ENCODE measurements at regions not wholly inside any gene's neighbourhood (a gene's known extent, or its start where the extent isn't known, plus 50 kb on each side); places are given as distances from the start of the nearest gene placed in this dataset.

- CTCF ChIA-PET = interaction anchor here (1.1 to 1.6 kb wide), 2 partner anchors 8 to 12 kb away, joined by 3 to 5 read pairs; no protein-coding TSS in a partner anchor
- POLR2A ChIA-PET = interaction anchor here (0.5 to 1.9 kb wide), 2 partner anchors 9 to 295 kb away, joined by 3 to 4 read pairs; no protein-coding TSS in a partner anchor
- DNase-seq (ENCODE audit: low read depth, low spot score) = no peak
Measured at GRCh38 chr2:40043641-40044040, 264.6 kb upstream of the THUMPD2 start.

GRCh38 chr2:40043191-40043590, 264.1 kb upstream of the THUMPD2 start:
- CTCF ChIA-PET = interaction anchor here (1.1 to 1.6 kb wide), 3 partner anchors 9 to 12 kb away, joined by 3 to 5 read pairs (median 3); no protein-coding TSS in a partner anchor
- no peak overlapping the region for H3K4me3 ChIP-seq (ENCODE audit: low read depth, low read length)
- TF ChIP-seq, protein P1, sequence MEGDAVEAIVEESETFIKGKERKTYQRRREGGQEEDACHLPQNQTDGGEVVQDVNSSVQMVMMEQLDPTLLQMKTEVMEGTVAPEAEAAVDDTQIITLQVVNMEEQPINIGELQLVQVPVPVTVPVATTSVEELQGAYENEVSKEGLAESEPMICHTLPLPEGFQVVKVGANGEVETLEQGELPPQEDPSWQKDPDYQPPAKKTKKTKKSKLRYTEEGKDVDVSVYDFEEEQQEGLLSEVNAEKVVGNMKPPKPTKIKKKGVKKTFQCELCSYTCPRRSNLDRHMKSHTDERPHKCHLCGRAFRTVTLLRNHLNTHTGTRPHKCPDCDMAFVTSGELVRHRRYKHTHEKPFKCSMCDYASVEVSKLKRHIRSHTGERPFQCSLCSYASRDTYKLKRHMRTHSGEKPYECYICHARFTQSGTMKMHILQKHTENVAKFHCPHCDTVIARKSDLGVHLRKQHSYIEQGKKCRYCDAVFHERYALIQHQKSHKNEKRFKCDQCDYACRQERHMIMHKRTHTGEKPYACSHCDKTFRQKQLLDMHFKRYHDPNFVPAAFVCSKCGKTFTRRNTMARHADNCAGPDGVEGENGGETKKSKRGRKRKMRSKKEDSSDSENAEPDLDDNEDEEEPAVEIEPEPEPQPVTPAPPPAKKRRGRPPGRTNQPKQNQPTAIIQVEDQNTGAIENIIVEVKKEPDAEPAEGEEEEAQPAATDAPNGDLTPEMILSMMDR (IDR thresholded peaks at IDR 0.05; ENCODE audit: insufficient read depth, low read length, missing control alignments) = no peak
- no peak for DNase-seq (ENCODE audit: low read depth, low spot score)
- POLR2A ChIA-PET = interaction anchor here (0.5 to 1.9 kb wide), 2 partner anchors 9 to 295 kb away, joined by 3 to 4 read pairs; no protein-coding TSS in a partner anchor

More at GRCh38 chr2:40043641-40044040, 264.6 kb upstream of the THUMPD2 start:
- H3K4me3 ChIP-seq (ENCODE audit: low read depth, low read length) = no peak overlapping the region
- TF ChIP-seq, protein P1 (IDR thresholded peaks at IDR 0.05; ENCODE audit: insufficient read depth, low read length, missing control alignments) = no peak

DNA sequence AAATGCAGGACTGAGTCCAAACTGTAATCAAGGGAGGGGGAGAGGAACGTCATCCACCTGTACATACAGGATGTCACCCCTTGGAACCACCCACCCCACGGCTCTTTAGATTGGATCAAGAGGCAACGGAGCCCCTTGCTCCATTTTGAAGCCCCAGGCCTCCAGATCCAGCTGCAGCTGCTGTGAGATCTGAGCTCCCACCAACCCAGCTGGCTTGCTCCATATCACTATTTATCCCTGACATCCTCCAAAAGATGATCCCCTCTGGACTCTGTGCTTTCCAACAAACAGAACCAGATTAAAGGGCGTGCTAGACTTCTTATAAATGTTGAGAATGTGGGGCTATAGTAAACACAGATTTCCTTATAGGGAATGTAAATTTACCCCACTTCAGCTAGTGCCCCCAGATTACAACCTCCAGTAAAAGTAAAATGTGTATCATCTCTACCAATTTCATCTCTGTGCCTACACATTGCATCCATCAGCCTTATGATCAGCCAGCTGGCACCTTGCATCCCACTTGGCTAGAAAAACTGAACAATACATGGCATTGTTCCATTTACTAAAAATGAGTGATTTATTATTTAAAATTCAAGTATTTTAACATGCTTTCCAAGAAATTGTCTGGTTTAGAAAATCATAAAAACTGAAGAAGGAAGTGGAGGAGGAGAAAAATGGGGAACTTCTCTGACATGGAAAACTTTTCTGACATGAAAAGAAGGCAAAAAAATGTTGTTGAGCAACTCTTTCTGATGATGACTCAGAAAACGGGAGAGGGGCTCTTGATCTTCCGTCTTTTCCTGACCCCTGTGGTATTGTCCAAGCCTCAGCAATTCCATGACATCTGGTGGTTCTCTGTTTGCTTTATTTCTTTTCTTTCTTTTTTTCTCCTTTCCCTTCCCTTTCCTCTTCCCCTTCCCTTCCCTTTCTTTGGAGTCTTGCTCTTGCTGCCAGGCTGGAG, 262.6 kb upstream of the THUMPD2 start:
- DNase-seq (ENCODE audit: low read depth, low spot score) = no peak
- no peak overlapping the region for H3K4me3 ChIP-seq (ENCODE audit: low read depth, low read length)
- ChIA-PET CTCF (interaction anchor here (1.5 kb wide), 1 partner anchor 8 kb away, joined by 3 read pairs; no protein-coding TSS in a partner anchor), POLR2A (interaction anchor here (1.9 kb wide), 1 partner anchor 7 kb away, joined by 4 read pairs; no protein-coding TSS in a partner anchor)
- TF ChIP-seq, protein P1 (IDR thresholded peaks at IDR 0.05; ENCODE audit: insufficient read depth, low read length, missing control alignments) = no peak

GRCh38 chr2:40039549-40039948, 260.5 kb upstream of the THUMPD2 start:
- TF ChIP-seq, protein P1 (IDR thresholded peaks at IDR 0.05; ENCODE audit: insufficient read depth, low read length, missing control alignments) = no peak

DNA sequence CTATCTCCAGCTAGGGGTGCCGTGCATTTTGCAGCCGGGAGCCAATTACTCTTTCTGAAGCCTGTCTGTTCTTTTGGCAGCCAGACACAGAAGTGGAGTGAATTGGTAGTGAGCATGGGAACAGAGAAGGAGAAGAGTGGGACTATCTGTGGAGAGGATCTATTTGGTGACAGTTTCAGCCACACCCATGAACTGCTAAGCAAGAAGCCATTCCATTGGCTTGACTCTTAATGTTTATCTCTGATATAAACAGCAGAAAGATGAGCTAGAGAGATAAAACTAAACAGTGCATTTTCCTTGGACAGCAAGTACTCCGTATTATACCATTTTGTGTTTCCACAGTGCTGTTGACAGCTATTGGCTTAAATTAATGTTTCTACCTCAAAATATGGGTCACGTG, 259.6 kb upstream of the THUMPD2 start:
- ChIA-PET CTCF (interaction anchor here (1.4 kb wide), 1 partner anchor 125 kb away, joined by 3 read pairs; no protein-coding TSS in a partner anchor), POLR2A (no interaction called here)
- DNase-seq (ENCODE audit: low read depth, low spot score) = no peak
- H3K4me3 ChIP-seq (ENCODE audit: low read depth, low read length) = no peak overlapping the region
- TF ChIP-seq, protein P1 (IDR thresholded peaks at IDR 0.05; ENCODE audit: insufficient read depth, low read length, missing control alignments) = no peak

More at GRCh38 chr2:40039549-40039948, 260.5 kb upstream of the THUMPD2 start:
- no peak for DNase-seq (ENCODE audit: low read depth, low spot score)
- CTCF ChIA-PET = interaction anchor here (1.4 kb wide), 1 partner anchor 126 kb away, joined by 3 read pairs; no protein-coding TSS in a partner anchor
- POLR2A ChIA-PET = interaction anchor here (0.8 kb wide), 1 partner anchor 10 kb away, joined by 3 read pairs; no protein-coding TSS in a partner anchor
- H3K4me3 ChIP-seq (ENCODE audit: low read depth, low read length) = no peak overlapping the region

- CTCF ChIA-PET = no interaction called here
- POLR2A ChIA-PET = no interaction called here
- TF ChIP-seq, protein P1 (IDR thresholded peaks at IDR 0.05; ENCODE audit: insufficient read depth, low read length, missing control alignments) = no peak
- no peak overlapping the region for H3K4me3 ChIP-seq (ENCODE audit: low read depth, low read length)
- no peak for DNase-seq (ENCODE audit: low read depth, low spot score)
Measured at GRCh38 chr2:40037303-40037702, 258.2 kb upstream of the THUMPD2 start.
